ENCODE measurements at regions not wholly inside any gene's neighbourhood (a gene's known extent, or its start where the extent isn't known, plus 50 kb on each side); places are given as distances from the start of the nearest gene placed in this dataset.

DNA sequence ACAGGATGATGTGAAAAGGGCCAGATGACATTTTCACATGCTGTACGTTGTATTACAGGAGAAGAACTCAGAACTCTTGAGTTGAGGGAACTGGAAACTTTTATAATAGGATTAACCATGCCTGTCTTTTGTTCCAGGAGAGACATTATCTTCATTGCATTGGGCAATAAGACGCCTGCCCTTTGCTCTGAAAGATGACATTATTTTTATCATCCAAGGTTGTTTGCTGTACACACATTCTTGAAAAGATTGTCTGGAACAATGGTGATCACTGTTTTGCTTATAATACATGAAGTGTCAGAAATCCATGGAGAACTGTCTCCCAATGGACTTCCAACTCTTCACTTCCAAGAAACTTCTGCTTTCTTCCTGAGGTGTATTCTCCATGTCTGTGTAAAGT, 334.6 kb upstream of the B3GAT1 start (continued):
- TF ChIP-seq, protein P1, sequence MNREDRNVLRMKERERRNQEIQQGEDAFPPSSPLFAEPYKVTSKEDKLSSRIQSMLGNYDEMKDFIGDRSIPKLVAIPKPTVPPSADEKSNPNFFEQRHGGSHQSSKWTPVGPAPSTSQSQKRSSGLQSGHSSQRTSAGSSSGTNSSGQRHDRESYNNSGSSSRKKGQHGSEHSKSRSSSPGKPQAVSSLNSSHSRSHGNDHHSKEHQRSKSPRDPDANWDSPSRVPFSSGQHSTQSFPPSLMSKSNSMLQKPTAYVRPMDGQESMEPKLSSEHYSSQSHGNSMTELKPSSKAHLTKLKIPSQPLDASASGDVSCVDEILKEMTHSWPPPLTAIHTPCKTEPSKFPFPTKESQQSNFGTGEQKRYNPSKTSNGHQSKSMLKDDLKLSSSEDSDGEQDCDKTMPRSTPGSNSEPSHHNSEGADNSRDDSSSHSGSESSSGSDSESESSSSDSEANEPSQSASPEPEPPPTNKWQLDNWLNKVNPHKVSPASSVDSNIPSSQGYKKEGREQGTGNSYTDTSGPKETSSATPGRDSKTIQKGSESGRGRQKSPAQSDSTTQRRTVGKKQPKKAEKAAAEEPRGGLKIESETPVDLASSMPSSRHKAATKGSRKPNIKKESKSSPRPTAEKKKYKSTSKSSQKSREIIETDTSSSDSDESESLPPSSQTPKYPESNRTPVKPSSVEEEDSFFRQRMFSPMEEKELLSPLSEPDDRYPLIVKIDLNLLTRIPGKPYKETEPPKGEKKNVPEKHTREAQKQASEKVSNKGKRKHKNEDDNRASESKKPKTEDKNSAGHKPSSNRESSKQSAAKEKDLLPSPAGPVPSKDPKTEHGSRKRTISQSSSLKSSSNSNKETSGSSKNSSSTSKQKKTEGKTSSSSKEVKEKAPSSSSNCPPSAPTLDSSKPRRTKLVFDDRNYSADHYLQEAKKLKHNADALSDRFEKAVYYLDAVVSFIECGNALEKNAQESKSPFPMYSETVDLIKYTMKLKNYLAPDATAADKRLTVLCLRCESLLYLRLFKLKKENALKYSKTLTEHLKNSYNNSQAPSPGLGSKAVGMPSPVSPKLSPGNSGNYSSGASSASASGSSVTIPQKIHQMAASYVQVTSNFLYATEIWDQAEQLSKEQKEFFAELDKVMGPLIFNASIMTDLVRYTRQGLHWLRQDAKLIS (CRISPR knock-in tag; IDR thresholded peaks at IDR 0.05; ENCODE audit: borderline replicate concordance), result no peak
- TF ChIP-seq ZNF121 (CRISPR knock-in tag; IDR thresholded peaks at IDR 0.05) (no peak), ZNF232 (CRISPR knock-in tag; IDR thresholded peaks at IDR 0.05) (no peak), IRF2 (CRISPR knock-in tag; IDR thresholded peaks at IDR 0.05; ENCODE audit: borderline replicate concordance, low read depth) (no peak), RELA (CRISPR knock-in tag; IDR thresholded peaks at IDR 0.05; ENCODE audit: borderline replicate concordance) (no peak), ZNF138 (CRISPR knock-in tag; conservative IDR thresholded peaks at IDR 0.05) (no peak), NR2C2 (CRISPR knock-in tag; IDR thresholded peaks at IDR 0.05) (no peak)
- TF ChIP-seq, protein P2, sequence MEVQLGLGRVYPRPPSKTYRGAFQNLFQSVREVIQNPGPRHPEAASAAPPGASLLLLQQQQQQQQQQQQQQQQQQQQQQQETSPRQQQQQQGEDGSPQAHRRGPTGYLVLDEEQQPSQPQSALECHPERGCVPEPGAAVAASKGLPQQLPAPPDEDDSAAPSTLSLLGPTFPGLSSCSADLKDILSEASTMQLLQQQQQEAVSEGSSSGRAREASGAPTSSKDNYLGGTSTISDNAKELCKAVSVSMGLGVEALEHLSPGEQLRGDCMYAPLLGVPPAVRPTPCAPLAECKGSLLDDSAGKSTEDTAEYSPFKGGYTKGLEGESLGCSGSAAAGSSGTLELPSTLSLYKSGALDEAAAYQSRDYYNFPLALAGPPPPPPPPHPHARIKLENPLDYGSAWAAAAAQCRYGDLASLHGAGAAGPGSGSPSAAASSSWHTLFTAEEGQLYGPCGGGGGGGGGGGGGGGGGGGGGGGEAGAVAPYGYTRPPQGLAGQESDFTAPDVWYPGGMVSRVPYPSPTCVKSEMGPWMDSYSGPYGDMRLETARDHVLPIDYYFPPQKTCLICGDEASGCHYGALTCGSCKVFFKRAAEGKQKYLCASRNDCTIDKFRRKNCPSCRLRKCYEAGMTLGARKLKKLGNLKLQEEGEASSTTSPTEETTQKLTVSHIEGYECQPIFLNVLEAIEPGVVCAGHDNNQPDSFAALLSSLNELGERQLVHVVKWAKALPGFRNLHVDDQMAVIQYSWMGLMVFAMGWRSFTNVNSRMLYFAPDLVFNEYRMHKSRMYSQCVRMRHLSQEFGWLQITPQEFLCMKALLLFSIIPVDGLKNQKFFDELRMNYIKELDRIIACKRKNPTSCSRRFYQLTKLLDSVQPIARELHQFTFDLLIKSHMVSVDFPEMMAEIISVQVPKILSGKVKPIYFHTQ (CRISPR knock-in tag; IDR thresholded peaks at IDR 0.05), result no peak
- TF ChIP-seq, protein P3, sequence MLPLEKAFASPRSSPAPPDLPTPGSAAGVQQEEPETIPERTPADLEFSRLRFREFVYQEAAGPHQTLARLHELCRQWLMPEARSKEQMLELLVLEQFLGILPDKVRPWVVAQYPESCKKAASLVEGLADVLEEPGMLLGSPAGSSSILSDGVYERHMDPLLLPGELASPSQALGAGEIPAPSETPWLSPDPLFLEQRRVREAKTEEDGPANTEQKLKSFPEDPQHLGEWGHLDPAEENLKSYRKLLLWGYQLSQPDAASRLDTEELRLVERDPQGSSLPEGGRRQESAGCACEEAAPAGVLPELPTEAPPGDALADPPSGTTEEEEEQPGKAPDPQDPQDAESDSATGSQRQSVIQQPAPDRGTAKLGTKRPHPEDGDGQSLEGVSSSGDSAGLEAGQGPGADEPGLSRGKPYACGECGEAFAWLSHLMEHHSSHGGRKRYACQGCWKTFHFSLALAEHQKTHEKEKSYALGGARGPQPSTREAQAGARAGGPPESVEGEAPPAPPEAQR (CRISPR knock-in tag; IDR thresholded peaks at IDR 0.05), result no peak

DNA sequence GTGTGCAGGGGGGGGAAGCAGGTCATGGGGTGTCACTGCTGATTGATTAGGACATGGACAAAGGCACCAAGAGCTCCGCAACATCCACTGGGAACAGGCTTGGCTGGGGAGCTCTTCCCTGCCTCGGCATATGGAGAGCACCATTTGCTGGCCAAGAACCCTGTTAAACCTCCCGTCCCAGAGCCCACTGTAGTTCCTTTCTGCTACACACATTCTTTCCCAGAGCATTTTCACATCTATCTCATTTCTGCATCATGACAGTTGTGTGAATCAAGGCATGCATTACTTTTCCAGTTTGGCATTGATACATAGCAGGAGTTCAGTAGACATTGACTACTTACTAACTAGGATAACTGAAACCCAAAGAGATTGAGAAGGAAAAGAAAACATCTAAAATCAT, 333.4 kb upstream of the B3GAT1 start:
- ChIA-PET CTCF (no interaction called here), POLR2A (no interaction called here)
- Mint-ChIP-seq H3K27me3 (ENCODE audit: low read depth) (peaks cover 58% of the 10 kb centered on the region), H3K27ac (no peak overlapping the region), H3K36me3 (peaks cover 34% of the 10 kb centered on the region), H3K4me1 (peaks cover 20% of the 10 kb centered on the region), H3K4me3 (no peak overlapping the region), H3K9me3 (peaks cover 45% of the 10 kb centered on the region)
- ATAC-seq (no peak), DNase-seq (ENCODE audit: low spot score) (no peak)
- TF ChIP-seq, protein P4, sequence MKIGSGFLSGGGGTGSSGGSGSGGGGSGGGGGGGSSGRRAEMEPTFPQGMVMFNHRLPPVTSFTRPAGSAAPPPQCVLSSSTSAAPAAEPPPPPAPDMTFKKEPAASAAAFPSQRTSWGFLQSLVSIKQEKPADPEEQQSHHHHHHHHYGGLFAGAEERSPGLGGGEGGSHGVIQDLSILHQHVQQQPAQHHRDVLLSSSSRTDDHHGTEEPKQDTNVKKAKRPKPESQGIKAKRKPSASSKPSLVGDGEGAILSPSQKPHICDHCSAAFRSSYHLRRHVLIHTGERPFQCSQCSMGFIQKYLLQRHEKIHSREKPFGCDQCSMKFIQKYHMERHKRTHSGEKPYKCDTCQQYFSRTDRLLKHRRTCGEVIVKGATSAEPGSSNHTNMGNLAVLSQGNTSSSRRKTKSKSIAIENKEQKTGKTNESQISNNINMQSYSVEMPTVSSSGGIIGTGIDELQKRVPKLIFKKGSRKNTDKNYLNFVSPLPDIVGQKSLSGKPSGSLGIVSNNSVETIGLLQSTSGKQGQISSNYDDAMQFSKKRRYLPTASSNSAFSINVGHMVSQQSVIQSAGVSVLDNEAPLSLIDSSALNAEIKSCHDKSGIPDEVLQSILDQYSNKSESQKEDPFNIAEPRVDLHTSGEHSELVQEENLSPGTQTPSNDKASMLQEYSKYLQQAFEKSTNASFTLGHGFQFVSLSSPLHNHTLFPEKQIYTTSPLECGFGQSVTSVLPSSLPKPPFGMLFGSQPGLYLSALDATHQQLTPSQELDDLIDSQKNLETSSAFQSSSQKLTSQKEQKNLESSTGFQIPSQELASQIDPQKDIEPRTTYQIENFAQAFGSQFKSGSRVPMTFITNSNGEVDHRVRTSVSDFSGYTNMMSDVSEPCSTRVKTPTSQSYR (CRISPR knock-in tag; IDR thresholded peaks at IDR 0.05), result no peak
- TF ChIP-seq TP53 (CRISPR knock-in tag; IDR thresholded peaks at IDR 0.05) (no peak), NR3C1 (CRISPR knock-in tag; conservative IDR thresholded peaks at IDR 0.05; ENCODE audit: low read depth) (no peak), ZBTB21 (CRISPR knock-in tag; IDR thresholded peaks at IDR 0.05; ENCODE audit: borderline replicate concordance) (no peak), NFE2L1 (CRISPR knock-in tag; IDR thresholded peaks at IDR 0.05) (no peak), ATF1 (CRISPR knock-in tag; IDR thresholded peaks at IDR 0.05) (no peak), FOXP1 (CRISPR knock-in tag; IDR thresholded peaks at IDR 0.05; ENCODE audit: borderline replicate concordance) (no peak), ZNF416 (CRISPR knock-in tag; IDR thresholded peaks at IDR 0.05) (no peak), CREM (CRISPR knock-in tag; IDR thresholded peaks at IDR 0.05) (no peak)
- TF ChIP-seq, protein P5, sequence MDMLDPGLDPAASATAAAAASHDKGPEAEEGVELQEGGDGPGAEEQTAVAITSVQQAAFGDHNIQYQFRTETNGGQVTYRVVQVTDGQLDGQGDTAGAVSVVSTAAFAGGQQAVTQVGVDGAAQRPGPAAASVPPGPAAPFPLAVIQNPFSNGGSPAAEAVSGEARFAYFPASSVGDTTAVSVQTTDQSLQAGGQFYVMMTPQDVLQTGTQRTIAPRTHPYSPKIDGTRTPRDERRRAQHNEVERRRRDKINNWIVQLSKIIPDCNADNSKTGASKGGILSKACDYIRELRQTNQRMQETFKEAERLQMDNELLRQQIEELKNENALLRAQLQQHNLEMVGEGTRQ (CRISPR knock-in tag; IDR thresholded peaks at IDR 0.05), result no peak
- TF ChIP-seq, protein P6, sequence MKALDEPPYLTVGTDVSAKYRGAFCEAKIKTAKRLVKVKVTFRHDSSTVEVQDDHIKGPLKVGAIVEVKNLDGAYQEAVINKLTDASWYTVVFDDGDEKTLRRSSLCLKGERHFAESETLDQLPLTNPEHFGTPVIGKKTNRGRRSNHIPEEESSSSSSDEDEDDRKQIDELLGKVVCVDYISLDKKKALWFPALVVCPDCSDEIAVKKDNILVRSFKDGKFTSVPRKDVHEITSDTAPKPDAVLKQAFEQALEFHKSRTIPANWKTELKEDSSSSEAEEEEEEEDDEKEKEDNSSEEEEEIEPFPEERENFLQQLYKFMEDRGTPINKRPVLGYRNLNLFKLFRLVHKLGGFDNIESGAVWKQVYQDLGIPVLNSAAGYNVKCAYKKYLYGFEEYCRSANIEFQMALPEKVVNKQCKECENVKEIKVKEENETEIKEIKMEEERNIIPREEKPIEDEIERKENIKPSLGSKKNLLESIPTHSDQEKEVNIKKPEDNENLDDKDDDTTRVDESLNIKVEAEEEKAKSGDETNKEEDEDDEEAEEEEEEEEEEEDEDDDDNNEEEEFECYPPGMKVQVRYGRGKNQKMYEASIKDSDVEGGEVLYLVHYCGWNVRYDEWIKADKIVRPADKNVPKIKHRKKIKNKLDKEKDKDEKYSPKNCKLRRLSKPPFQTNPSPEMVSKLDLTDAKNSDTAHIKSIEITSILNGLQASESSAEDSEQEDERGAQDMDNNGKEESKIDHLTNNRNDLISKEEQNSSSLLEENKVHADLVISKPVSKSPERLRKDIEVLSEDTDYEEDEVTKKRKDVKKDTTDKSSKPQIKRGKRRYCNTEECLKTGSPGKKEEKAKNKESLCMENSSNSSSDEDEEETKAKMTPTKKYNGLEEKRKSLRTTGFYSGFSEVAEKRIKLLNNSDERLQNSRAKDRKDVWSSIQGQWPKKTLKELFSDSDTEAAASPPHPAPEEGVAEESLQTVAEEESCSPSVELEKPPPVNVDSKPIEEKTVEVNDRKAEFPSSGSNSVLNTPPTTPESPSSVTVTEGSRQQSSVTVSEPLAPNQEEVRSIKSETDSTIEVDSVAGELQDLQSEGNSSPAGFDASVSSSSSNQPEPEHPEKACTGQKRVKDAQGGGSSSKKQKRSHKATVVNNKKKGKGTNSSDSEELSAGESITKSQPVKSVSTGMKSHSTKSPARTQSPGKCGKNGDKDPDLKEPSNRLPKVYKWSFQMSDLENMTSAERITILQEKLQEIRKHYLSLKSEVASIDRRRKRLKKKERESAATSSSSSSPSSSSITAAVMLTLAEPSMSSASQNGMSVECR (CRISPR knock-in tag; IDR thresholded peaks at IDR 0.05; ENCODE audit: borderline replicate concordance), result no peak
- TF ChIP-seq, protein P7, sequence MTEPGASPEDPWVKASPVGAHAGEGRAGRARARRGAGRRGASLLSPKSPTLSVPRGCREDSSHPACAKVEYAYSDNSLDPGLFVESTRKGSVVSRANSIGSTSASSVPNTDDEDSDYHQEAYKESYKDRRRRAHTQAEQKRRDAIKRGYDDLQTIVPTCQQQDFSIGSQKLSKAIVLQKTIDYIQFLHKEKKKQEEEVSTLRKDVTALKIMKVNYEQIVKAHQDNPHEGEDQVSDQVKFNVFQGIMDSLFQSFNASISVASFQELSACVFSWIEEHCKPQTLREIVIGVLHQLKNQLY (CRISPR knock-in tag; IDR thresholded peaks at IDR 0.05), result no peak

Measured in WTC11 (cell line).